H1 (cell line): ENCODE measurements at regions not wholly inside any gene's neighbourhood (a gene's known extent, or its start where the extent isn't known, plus 50 kb on each side); places are given as distances from the start of the nearest gene placed in this dataset.

ENCODE experiments used
- CTCF ChIA-PET: fragments of 300-600 bp; sonication (Branson Sonifier 250); formaldehyde crosslinking; loops from one replicate; lab custom pipeline; 2021; ENCODE audit not compliant: partially characterized antibody; lab: Charles Lee
- POLR2A ChIA-PET: fragments of 300-600 bp; sonication (Branson Sonifier 250); formaldehyde crosslinking; loops from one replicate; lab custom pipeline; 2021; ENCODE audit warnings: inconsistent platforms; ENCODE audit not compliant: partially characterized antibody; lab: Charles Lee
- DNase-seq, 2 experiments: peaks; one replicate each; pipeline versions ENCODE4 v3.0.0 to v3.0.0-alpha.2; 2010 to 2022; ENCODE audit warnings: low spot score in 2 of 2, low read depth in 1 of 2, mixed read lengths in 1 of 2
- FAIRE-seq: peaks from 2 replicates; lab custom pipeline; 2011; peaks lifted over from hg19 to GRCh38; lab: Jason Lieb, UNC
- H2AFZ ChIP-seq: 2 replicates; pipeline ENCODE4 v1.8.1; 2012; ENCODE audit warnings: low read length, inconsistent platforms
- H2AK5ac ChIP-seq: 2 replicates; pipeline ENCODE4 v1.6.1; 2013; ENCODE audit warnings: low read depth, low read length
- H2BK120ac ChIP-seq: replicated peaks from 2 replicates; pipeline ENCODE3; 2013; ENCODE audit warnings: low read depth, low read length, inconsistent platforms
- H2BK12ac ChIP-seq: 2 replicates; pipeline ENCODE4 v1.6.1; 2013; ENCODE audit warnings: low read depth, low read length
- H2BK15ac ChIP-seq: 2 replicates; pipeline ENCODE4 v1.6.1; 2013; ENCODE audit warnings: low read length
- H2BK20ac ChIP-seq: 2 replicates; pipeline ENCODE4 v1.6.1; 2013; ENCODE audit warnings: low read length
- H2BK5ac ChIP-seq: 2 replicates; pipeline ENCODE4 v1.6.1; 2013; ENCODE audit warnings: low read depth, low read length
- H3K14ac ChIP-seq: 2 replicates; pipeline ENCODE4 v1.6.1; 2013; ENCODE audit warnings: inconsistent platforms; ENCODE audit not compliant: insufficient read length
- H3K18ac ChIP-seq: 2 replicates; pipeline ENCODE4 v1.6.1; 2013; ENCODE audit warnings: low read length; ENCODE audit errors: extremely low read depth
- H3K23ac ChIP-seq: 2 replicates; pipeline ENCODE4 v1.6.1; 2013; ENCODE audit warnings: inconsistent platforms; ENCODE audit not compliant: insufficient read length
- H3K23me2 ChIP-seq: 2 replicates; pipeline ENCODE4 v1.6.1; 2013; ENCODE audit warnings: low read depth, low read length
- H3K27ac ChIP-seq: 2 replicates; pipeline ENCODE4 v1.6.1; 2011; ENCODE audit warnings: low read depth, low read length, inconsistent platforms
- H3K27me3 ChIP-seq, 4 experiments: replicated peaks in 1 of 4; 1 replicate in 1 of 4; 2 replicates in 3 of 4; pipeline versions ENCODE4 v1.6.1 to v1.8.1; 2011 to 2013; ENCODE audit warnings: low read length in 3 of 4, mild to moderate bottlenecking in 3 of 4, inconsistent platforms in 2 of 4, mixed read lengths in 2 of 4, moderate library complexity in 1 of 4; ENCODE audit not compliant: control insufficient read depth in 3 of 4, insufficient read depth in 3 of 4; ENCODE audit errors: extremely low read depth in 1 of 4
- H3K36me3 ChIP-seq, 4 experiments: 2 replicates each; pipeline versions ENCODE4 v1.6.1 to v1.8.1; 2011 to 2013; ENCODE audit warnings: mild to moderate bottlenecking in 4 of 4, low read length in 3 of 4, moderate library complexity in 2 of 4, control low read depth in 1 of 4, inconsistent platforms in 1 of 4; ENCODE audit not compliant: insufficient read depth in 4 of 4, control insufficient read depth in 2 of 4
- H3K4ac ChIP-seq: replicated peaks from 2 replicates; pipeline ENCODE3; 2013; ENCODE audit warnings: low read length, low read depth, mixed read lengths, inconsistent platforms; ENCODE audit not compliant: insufficient read length
- H3K4me1 ChIP-seq, 4 experiments: replicated peaks in 1 of 4; 1 replicate in 1 of 4; 2 replicates in 3 of 4; pipeline versions ENCODE4 v1.6.1 to v1.8.1; 2011 to 2013; ENCODE audit warnings: low read length in 3 of 4, inconsistent platforms in 2 of 4, mixed read lengths in 1 of 4; ENCODE audit not compliant: insufficient read depth in 4 of 4, control insufficient read depth in 3 of 4
- H3K4me2 ChIP-seq, 2 experiments: 2 replicates each; pipeline versions ENCODE4 v1.6.1 to v1.8.1; 2011 to 2013; ENCODE audit warnings: low read depth in 2 of 2, low read length in 2 of 2, control low read depth in 1 of 2, inconsistent platforms in 1 of 2, mild to moderate bottlenecking in 1 of 2; ENCODE audit not compliant: insufficient read depth in 1 of 2
- H3K4me3 ChIP-seq, 4 experiments: fragments of 200-600, 300-600 bp in 1 of 4; sonication (generic), shearing (Covaris generic), sonication (Bioruptor Twin) in 1 of 4; 2 replicates each; pipeline versions ENCODE4 v1.5.1 to v1.8.1; 2011 to 2016; ENCODE audit warnings: low read length in 4 of 4, low read depth in 3 of 4, control low read depth in 2 of 4, inconsistent platforms in 2 of 4, mild to moderate bottlenecking in 2 of 4, mixed read lengths in 1 of 4, moderate library complexity in 1 of 4; ENCODE audit not compliant: insufficient read depth in 2 of 4; ENCODE audit errors: extremely low read depth in 1 of 4
- H3K56ac ChIP-seq: replicated peaks from 2 replicates; pipeline ENCODE3; 2013; ENCODE audit warnings: low read depth, mild to moderate bottlenecking, mixed read lengths, low read length, inconsistent platforms; ENCODE audit not compliant: insufficient read length
- H3K79me1 ChIP-seq: 2 replicates; pipeline ENCODE4 v1.6.1; 2013; ENCODE audit warnings: low read depth, low read length, control low read depth
- H3K79me2 ChIP-seq, 2 experiments: 2 replicates each; pipeline versions ENCODE4 v1.6.1 to v1.8.1; 2012 to 2013; ENCODE audit warnings: low read length in 2 of 2, mild to moderate bottlenecking in 2 of 2, inconsistent platforms in 1 of 2; ENCODE audit not compliant: insufficient read depth in 2 of 2, control insufficient read depth in 1 of 2
- H3K9ac ChIP-seq, 4 experiments: replicated peaks in 1 of 4; 1 replicate in 1 of 4; 2 replicates in 3 of 4; pipeline versions ENCODE4 v1.6.1 to v1.8.1; 2011 to 2013; ENCODE audit warnings: low read depth in 3 of 4, low read length in 3 of 4, control low read depth in 2 of 4, mild to moderate bottlenecking in 2 of 4, moderate library complexity in 2 of 4, inconsistent platforms in 1 of 4; ENCODE audit errors: extremely low read depth in 1 of 4
- H3K9me3 ChIP-seq, 2 experiments: 2 replicates each; pipeline versions ENCODE4 v1.6.1 to v1.8.1; 2012 to 2013; ENCODE audit warnings: mild to moderate bottlenecking in 2 of 2, moderate library complexity in 2 of 2, control low read depth in 1 of 2, inconsistent platforms in 1 of 2, low read depth in 1 of 2, low read length in 1 of 2, mixed read lengths in 1 of 2; ENCODE audit not compliant: insufficient read depth in 2 of 2
- H4K20me1 ChIP-seq, 2 experiments: replicated peaks in 1 of 2; 2 replicates each; pipeline versions ENCODE3 to v1.8.1; 2011 to 2013; ENCODE audit warnings: inconsistent platforms in 2 of 2, low read length in 2 of 2, mild to moderate bottlenecking in 1 of 2; ENCODE audit not compliant: insufficient read depth in 2 of 2, control insufficient read depth in 1 of 2
- H4K5ac ChIP-seq: 2 replicates; pipeline ENCODE4 v1.6.1; 2013; ENCODE audit warnings: low read length, low read depth, mixed read lengths, inconsistent platforms; ENCODE audit not compliant: insufficient read length
- H4K8ac ChIP-seq: 2 replicates; pipeline ENCODE4 v1.8.0; 2013; ENCODE audit warnings: mild to moderate bottlenecking, moderate library complexity, low read length, inconsistent platforms; ENCODE audit not compliant: insufficient read depth; ENCODE audit errors: extremely low read depth
- H4K91ac ChIP-seq: replicated peaks from 2 replicates; pipeline ENCODE3; 2013; ENCODE audit warnings: low read length, mixed read lengths, inconsistent platforms; ENCODE audit not compliant: insufficient read length
- BACH1 ChIP-seq: IDR thresholded peaks from 2 replicates; pipeline ENCODE4 v1.6.1; 2012; ENCODE audit warnings: low read length, improper control_type of control experiment
- BCL11A ChIP-seq, 2 experiments: IDR thresholded peaks; one replicate each; pipeline ENCODE4 v1.6.1; 2011; ENCODE audit warnings: low read depth in 2 of 2, low read length in 2 of 2, mild to moderate bottlenecking in 2 of 2
- KDM1A ChIP-seq: fragments of 200-600, 300-600 bp; sonication (generic); IDR thresholded peaks from 2 replicates; pipeline ENCODE4 v1.7.1; 2016; ENCODE audit warnings: mild to moderate bottlenecking, low read length, borderline replicate concordance
- TCF12 ChIP-seq: IDR thresholded peaks from 2 replicates; pipeline ENCODE4 v1.6.1; 2011; ENCODE audit warnings: low read depth, mild to moderate bottlenecking, low read length
- WGBS, 2 experiments: shearing (Covaris generic) in 1 of 2; methylation state at CpG; one replicate each; pipeline versions ENCODE4 v1.1.6 to v1.1.7; 2013 to 2015; ENCODE audit warnings: low lambda C conversion rate in 2 of 2, mixed read lengths in 2 of 2, inconsistent platforms in 1 of 2, low coverage in 1 of 2, missing lambda C conversion rate in 1 of 2; ENCODE audit not compliant: insufficient replicate concordance in 2 of 2, insufficient coverage in 1 of 2, insufficient read length in 1 of 2; ENCODE audit errors: extremely low coverage in 1 of 2, missing lambda C conversion rate in 1 of 2; 5-methylcytosine and 5-hydroxymethylcytosine counted together

- DNase-seq (no peak), FAIRE-seq (no peak)
- H4K8ac ChIP-seq, result no peak overlapping the region
- no peak overlapping the region for H3K18ac ChIP-seq
- H2BK20ac ChIP-seq, result no peak overlapping the region
- POLR2A ChIA-PET, result no interaction called here
- no peak overlapping the region for H3K27ac ChIP-seq
- 93% methylated on average over 3 of the region's 3 CpGs; no CpG with 5 or more reads in 1 of the 2 experiments for WGBS, 2 experiments
- no peaks in the 10 kb centered on the region for H3K36me3 ChIP-seq
- H2BK12ac ChIP-seq, result no peak overlapping the region
- no peak overlapping the region for H3K4ac ChIP-seq
- no peak overlapping the region for H2BK5ac ChIP-seq
- no peak overlapping the region for H3K9ac ChIP-seq
- TF ChIP-seq TCF12 (no peak), BCL11A (IDR thresholded peaks at IDR 0.05; ENCODE audit: low read depth in 2 of 2, low read length in 2 of 2) (no peak), KDM1A (no peak), BACH1 (no peak)
- TF ChIP-seq, all 59 proteins: peak for 0
- H2BK120ac ChIP-seq, result no peak overlapping the region
- H3K23ac ChIP-seq, result no peak overlapping the region
- H3K9me3 ChIP-seq, result no peaks in the 10 kb centered on the region
- H4K5ac ChIP-seq, result no peak overlapping the region
- H3K79me2 ChIP-seq, result no peaks in the 10 kb centered on the region
- H3K79me1 ChIP-seq, result no peaks in the 10 kb centered on the region
- H3K56ac ChIP-seq, result no peak overlapping the region
- H2AFZ ChIP-seq, result no peak overlapping the region
- no peak overlapping the region for H4K91ac ChIP-seq
- H3K4me3 ChIP-seq, result no peak overlapping the region
- H3K14ac ChIP-seq, result no peak overlapping the region
- no peaks in the 10 kb centered on the region for H4K20me1 ChIP-seq
- H2AK5ac ChIP-seq, result no peak overlapping the region
- H3K23me2 ChIP-seq, result no peaks in the 10 kb centered on the region
- no peaks in the 10 kb centered on the region; a peak in 2 of 7 replicates for H3K4me1 ChIP-seq
- CTCF ChIA-PET, result no interaction called here
- no peak overlapping the region for H2BK15ac ChIP-seq
- no peak overlapping the region for H3K4me2 ChIP-seq
- no peaks in the 10 kb centered on the region for H3K27me3 ChIP-seq
Measured at GRCh38 chr7:116404389-116404788, 95.1 kb upstream of the CAV2 start.
